ENCODE measurements at regions not wholly inside any gene's neighbourhood (a gene's known extent, or its start where the extent isn't known, plus 50 kb on each side); places are given as distances from the start of the nearest gene placed in this dataset.

GRCh38 chr12:78489990-78490389 lies 374.6 kb upstream of the SYT1 start:
- no peak for TF ChIP-seq POLR2A (IDR thresholded peaks at IDR 0.05)
- TF ChIP-seq, protein P1, sequence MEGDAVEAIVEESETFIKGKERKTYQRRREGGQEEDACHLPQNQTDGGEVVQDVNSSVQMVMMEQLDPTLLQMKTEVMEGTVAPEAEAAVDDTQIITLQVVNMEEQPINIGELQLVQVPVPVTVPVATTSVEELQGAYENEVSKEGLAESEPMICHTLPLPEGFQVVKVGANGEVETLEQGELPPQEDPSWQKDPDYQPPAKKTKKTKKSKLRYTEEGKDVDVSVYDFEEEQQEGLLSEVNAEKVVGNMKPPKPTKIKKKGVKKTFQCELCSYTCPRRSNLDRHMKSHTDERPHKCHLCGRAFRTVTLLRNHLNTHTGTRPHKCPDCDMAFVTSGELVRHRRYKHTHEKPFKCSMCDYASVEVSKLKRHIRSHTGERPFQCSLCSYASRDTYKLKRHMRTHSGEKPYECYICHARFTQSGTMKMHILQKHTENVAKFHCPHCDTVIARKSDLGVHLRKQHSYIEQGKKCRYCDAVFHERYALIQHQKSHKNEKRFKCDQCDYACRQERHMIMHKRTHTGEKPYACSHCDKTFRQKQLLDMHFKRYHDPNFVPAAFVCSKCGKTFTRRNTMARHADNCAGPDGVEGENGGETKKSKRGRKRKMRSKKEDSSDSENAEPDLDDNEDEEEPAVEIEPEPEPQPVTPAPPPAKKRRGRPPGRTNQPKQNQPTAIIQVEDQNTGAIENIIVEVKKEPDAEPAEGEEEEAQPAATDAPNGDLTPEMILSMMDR (IDR thresholded peaks at IDR 0.05), result no peak
